NCI-H1092 treated with DMSO at 0.1 percent for 48 hours (cell line): ENCODE measurements at regions not wholly inside any gene's neighbourhood (a gene's known extent, or its start where the extent isn't known, plus 50 kb on each side); places are given as distances from the start of the nearest gene placed in this dataset.
A peak's percentile ranks its signal among the peaks of the same experiment; 100 is the strongest.

Experiments used
- DNase-seq: peaks from one replicate; lab custom pipeline; 2025; lab: John Stamatoyannopoulos, UW

DNA sequence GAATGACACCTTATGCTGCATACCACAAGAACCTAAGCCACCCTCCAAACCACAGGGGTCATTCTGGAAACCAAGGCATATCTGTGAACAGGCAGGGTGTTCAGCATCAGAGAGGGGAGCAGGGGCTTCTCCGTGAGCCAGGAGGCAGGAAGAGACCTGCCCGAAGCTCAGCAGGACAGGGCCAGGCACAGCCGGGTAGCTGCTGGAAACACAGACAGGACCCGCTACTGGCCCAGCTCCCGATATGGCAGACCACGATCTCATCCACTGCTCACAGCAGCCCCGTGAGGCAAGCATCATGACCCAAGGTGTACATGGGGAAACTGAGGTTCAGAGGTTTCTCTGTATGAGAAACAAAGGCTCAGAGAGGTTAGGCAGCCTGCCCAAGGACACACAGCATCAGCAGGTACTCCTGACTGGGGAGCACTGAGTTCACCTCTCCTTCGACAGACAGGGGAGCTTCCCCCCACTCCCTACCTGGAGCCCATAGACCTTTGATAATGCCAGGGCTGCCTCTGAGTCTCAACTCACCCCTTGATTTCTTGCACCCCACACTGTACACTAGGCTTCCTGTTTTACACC, 317.7 kb downstream of the MATN1 start:
- no peak for DNase-seq

DNA sequence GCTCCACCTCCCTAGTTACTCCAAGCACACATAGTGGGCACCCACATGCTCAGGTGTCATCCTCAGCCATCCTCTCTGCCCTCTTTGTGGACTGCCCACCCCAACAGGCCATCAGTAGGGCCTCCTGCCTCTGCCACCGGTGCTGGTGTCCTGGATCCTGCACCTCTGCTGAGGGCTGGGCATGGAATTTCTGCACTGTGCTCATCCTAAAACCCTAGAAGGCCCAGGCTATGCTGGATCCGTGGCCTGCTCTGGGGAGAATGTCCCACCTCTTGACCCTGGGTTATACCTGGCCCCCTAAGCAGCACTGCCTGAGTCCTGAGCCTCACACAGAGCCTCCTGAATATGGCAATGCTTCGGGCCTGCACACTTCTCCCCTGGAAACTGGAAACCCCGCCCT, 318.3 kb downstream of the MATN1 start:
- DNase-seq: no peak

GRCh38 chr1:30404341-30404740, 319.0 kb downstream of the MATN1 start:
- DNase-seq: no peak

DNA sequence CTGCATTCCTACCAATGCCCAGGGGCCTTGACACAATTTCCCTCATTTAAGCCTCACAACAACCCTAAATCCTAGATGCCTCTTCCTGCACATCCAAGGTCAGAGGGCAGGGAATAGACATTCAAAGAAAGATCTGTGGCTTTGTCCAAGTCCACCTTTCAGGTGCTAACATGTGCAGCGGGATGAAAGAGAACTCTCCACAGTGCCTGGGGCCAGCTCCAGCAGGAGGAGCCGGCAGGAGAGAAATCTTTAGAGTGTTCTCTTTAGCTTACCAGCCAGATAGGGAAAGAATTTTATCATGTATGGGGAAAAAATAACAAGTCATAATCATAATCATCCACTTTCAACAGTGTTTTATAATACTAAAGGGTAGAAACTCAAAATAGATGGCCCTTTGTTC, 319.7 kb downstream of the MATN1 start:
- DNase-seq: no peak

DNA sequence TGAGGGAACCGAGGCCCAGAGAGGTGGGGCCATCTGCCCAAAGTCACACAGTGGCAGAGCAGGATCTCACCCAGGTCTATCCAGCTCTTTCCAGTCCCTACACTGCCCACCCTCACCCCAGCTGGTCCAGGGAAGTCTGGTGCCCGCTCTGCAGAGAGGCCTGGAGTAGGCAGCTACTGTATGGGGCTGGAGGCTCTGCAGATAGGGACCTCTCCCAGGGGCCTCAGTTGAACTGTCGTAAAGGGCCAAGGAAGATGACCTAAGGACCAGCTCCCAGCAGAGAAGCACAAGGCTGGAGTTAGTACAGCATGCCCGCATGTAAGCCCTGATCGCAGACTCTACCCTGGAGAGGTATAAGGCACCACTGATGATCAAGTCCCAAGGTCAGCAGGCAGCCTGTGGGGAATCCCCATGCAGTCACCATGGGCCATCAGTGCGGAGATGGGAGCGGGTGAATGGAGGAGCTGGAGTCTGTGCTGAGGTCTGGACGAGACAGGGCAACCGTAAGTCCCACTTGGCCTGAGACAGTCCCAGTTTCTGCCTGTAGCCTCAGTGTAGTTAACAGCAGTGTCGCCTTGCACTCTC, 320.2 kb downstream of the MATN1 start:
- no peak for DNase-seq

DNA sequence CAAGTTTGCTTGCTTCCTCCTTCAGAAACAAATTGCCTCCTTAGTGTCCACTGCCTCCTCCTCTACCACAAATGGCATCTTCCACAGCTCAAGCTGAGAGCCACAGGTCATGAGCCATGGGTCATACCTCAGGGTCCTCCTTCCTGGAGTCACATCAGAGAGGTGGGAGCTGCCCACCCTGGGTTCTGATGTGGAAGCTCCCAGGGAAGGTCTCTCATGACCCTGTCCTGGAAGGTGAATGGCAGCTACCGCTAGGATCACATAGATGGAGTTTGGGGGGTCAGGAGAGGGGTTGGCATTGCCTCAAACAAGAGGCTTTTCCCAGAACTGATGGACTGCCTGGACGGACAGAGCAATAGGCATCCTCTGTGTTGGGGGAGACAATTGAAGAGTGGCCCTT, 321.4 kb downstream of the MATN1 start:
- DNase-seq: no peak

- DNase-seq: no peak
Observed at GRCh38 chr1:30400507-30400906, 322.9 kb downstream of the MATN1 start.

- no peak for DNase-seq
Observed at GRCh38 chr1:30399026-30399425, 324.4 kb downstream of the MATN1 start.

GRCh38 chr1:30397576-30397975, 325.8 kb downstream of the MATN1 start:
- no peak for DNase-seq

GRCh38 chr1:30395631-30396030, 327.8 kb downstream of the MATN1 start:
- DNase-seq: no peak

GRCh38 chr1:30388386-30388785, 335.0 kb downstream of the MATN1 start:
- DNase-seq: no peak

- no peak for DNase-seq
Observed at GRCh38 chr1:30386156-30386926, 337.0 kb downstream of the MATN1 start.

- DNase-seq: no peak
Observed at GRCh38 chr1:30385246-30385995, 338.0 kb downstream of the MATN1 start.

DNA sequence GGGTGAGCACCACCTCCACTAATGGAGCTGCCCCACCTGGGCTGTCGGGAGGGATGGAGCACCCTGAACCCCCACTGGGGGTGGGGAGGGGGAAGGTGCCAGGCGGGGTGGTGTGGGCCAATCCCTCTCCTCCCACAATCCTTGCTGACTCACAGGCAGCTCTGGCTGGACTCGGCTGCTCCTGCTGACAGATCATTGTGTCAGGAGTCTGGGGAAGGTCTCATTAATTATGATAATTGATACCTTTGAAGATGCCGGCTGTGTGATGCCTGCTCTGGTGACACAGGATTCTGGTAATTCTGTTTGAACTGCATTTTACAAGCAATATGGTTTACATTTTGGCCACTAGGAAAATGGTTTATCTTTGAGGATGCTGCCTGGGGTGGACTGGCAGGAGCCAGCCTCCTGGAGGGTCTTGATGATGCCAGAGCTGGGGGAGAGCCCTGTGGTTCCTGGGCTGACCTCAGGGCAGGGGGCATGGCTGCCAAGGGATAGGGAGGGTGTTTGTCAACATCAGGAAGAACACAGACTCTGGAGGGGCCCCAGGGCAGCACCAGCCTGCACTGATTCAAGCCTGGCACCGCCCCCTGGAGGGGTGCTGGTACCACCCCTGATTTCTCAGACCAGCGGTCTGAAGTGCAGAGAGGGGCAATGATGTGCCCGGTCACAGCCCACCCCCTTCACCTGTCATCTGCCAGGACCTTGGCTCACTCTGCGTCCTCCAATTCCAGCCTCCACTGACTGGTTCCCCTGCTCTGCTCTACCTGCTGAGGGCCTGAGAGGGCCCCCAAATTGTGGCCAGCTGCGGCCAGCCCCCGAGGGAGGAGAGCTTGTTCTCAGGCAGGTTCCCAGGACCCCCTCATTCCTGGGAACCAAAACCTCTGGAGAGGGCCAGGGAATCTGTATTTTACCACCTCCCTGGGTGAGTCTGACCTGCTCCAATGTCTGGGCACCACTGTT, 338.8 kb downstream of the MATN1 start:
- DNase-seq: no peak

GRCh38 chr1:30383221-30383711, 340.1 kb downstream of the MATN1 start:
- DNase-seq: no peak

- DNase-seq: no peak
Observed at GRCh38 chr1:30382496-30382895, 340.9 kb downstream of the MATN1 start.

GRCh38 chr1:30381671-30382365, 341.6 kb downstream of the MATN1 start:
- DNase-seq: no peak

- no peak for DNase-seq
Observed at GRCh38 chr1:30381266-30381665, 342.1 kb downstream of the MATN1 start.

- no peak for DNase-seq
Observed at GRCh38 chr1:30380625-30380984, 342.8 kb downstream of the MATN1 start.

DNA sequence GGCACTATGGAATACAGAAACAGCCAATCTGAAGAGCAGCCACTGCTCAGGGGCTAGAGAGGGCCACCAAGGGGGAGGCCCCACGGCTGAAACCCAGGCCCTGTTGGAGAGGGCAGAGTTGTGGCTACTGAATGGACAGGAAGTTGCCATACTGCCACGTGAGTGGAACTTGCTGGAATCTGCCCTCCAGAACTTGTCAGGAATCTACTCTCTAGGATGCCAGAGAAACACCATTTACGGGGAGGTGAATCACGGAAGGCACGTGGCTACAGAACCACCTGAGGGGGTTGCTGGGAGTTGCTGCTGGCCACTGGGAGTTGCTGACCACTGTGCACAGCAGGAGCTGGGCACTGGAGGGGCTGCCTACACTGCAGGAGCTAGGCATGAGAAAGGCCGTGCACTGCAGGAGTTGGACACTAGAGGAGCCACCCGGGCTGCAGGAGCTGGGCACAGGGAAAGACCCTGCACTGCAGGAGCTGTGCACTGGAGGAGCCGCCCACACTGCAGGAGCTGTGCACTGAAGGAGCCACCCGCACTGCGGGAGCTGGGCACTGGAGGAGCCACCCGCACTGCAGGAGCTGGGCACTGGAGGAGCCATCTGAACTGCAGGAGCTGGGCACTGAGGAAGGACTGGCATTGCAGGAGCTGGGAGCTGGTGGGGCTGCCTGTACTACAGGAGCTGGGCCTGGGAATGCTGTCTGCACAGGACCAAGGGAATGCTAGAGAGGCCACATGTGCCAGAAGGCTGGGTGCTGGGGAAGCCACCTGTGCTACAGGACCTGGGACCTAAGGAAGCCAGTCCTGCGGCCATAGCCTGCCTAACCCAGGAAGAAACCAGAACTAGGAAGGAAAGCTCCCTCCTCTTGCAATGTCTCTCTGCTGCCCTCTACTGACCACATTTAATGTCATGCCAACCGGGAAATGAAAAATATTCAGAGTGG, 343.4 kb downstream of the MATN1 start:
- DNase-seq: peak; percentile 91
